GM12878 (cell line): ENCODE measurements at regions not wholly inside any gene's neighbourhood (a gene's known extent, or its start where the extent isn't known, plus 50 kb on each side); places are given as distances from the start of the nearest gene placed in this dataset.

Source experiments
- ATAC-seq: fragments of 200-7000 bp; cut with Tn5 transposase; 3 replicates; pipeline ENCODE4 v1.9.1; 2020; ENCODE audit warnings: mild to moderate bottlenecking, moderate library complexity
- BruUV-seq: library from RNA; stranded (reverse); fragments of 400-500 nt; replicated peaks from 2 replicates; lab custom pipeline; 2021; lab: Mats Ljungman, UMichigan
- CTCF ChIA-PET: fragments of 300-600 bp; sonication (Branson Sonifier 250); formaldehyde crosslinking; extraction: SDS; loops from one replicate; lab custom pipeline; 2021; ENCODE audit warnings: inconsistent platforms; lab: Yijun Ruan, JAX
- POLR2A ChIA-PET: fragments of 350-600 bp; formaldehyde crosslinking; extraction: SDS; loops from one replicate; lab custom pipeline; 2021; ENCODE audit warnings: inconsistent platforms; lab: Charles Lee
- RAD21 ChIA-PET: fragments of 300-600 bp; sonication (Branson Sonifier 250); formaldehyde crosslinking; loops from one replicate; lab custom pipeline; 2023; ENCODE audit warnings: antibody characterized with exemption; ENCODE audit not compliant: unreplicated experiment; lab: Charles Lee
- SMC1A ChIA-PET: fragments of 300-600 bp; sonication (Branson Sonifier 250); formaldehyde crosslinking; loops from one replicate; lab custom pipeline; 2023; ENCODE audit not compliant: unreplicated experiment, uncharacterized antibody; lab: Charles Lee
- DNase-seq: peaks from one replicate; pipeline ENCODE4 v3.0.0-alpha.2; 2011; ENCODE audit warnings: low read depth, low spot score
- FAIRE-seq: peaks from 3 replicates; lab custom pipeline; 2011; peaks lifted over from hg19 to GRCh38; lab: Jason Lieb, UNC
- H2AFZ ChIP-seq: 2 replicates; pipeline ENCODE4 v1.6.0; 2011; ENCODE audit warnings: low read depth, low read length, control low read depth; ENCODE audit not compliant: control insufficient read depth
- H3K27ac ChIP-seq: 2 replicates; pipeline ENCODE4 v1.5.1; 2011; ENCODE audit warnings: control low read depth; ENCODE audit not compliant: control insufficient read depth, insufficient read depth
- H3K27me3 ChIP-seq, 2 experiments: replicated peaks in 1 of 2; 2 replicates each; pipeline versions ENCODE4 v1.6.0 to v1.6.1; 2011; ENCODE audit warnings: low read length in 1 of 2; ENCODE audit not compliant: control insufficient read depth in 2 of 2, insufficient read depth in 2 of 2
- H3K36me3 ChIP-seq, 2 experiments: 2 replicates each; pipeline ENCODE4 v1.5.1; 2011; ENCODE audit warnings: low read length in 1 of 2; ENCODE audit not compliant: control insufficient read depth in 2 of 2, insufficient read depth in 2 of 2
- H3K4me1 ChIP-seq: 2 replicates; pipeline ENCODE4 v1.6.1; 2011; ENCODE audit warnings: mild to moderate bottlenecking, low read length, moderate library complexity, mixed read lengths; ENCODE audit not compliant: control insufficient read depth, insufficient read depth
- H3K4me2 ChIP-seq: 2 replicates; pipeline ENCODE4 v1.6.0; 2011; ENCODE audit warnings: control low read depth; ENCODE audit not compliant: control insufficient read depth, insufficient read depth
- H3K4me3 ChIP-seq: fragments of 200-600 bp; sonication (generic); 2 replicates; pipeline ENCODE4 v1.5.1; 2016
- H3K79me2 ChIP-seq: 2 replicates; pipeline ENCODE4 v1.6.0; 2011; ENCODE audit warnings: low read length; ENCODE audit not compliant: control insufficient read depth, insufficient read depth
- H3K9ac ChIP-seq: 2 replicates; pipeline ENCODE4 v1.8.0; 2011; ENCODE audit warnings: low read length, control low read depth, mixed read lengths; ENCODE audit not compliant: control insufficient read depth, insufficient read depth
- H3K9me3 ChIP-seq: replicated peaks from 3 replicates; pipeline ENCODE4 v1.5.1; 2011; ENCODE audit warnings: mild to moderate bottlenecking, low read length; ENCODE audit not compliant: control insufficient read depth, insufficient read depth
- H4K20me1 ChIP-seq: 2 replicates; pipeline ENCODE4 v1.6.0; 2011; ENCODE audit not compliant: control insufficient read depth, insufficient read depth
- CHD2 ChIP-seq: IDR thresholded peaks from 2 replicates; pipeline ENCODE4 v1.6.1; 2011; ENCODE audit warnings: low read depth, low read length, improper control_type of control experiment, borderline replicate concordance
- FOS ChIP-seq: IDR thresholded peaks from 3 replicates; pipeline ENCODE4 v1.6.1; 2011; ENCODE audit warnings: borderline replicate concordance; ENCODE audit not compliant: insufficient read length; ENCODE audit errors: extremely low read depth
- FOXM1 ChIP-seq: IDR thresholded peaks from 2 replicates; pipeline ENCODE4 v1.6.1; 2012; ENCODE audit warnings: low read depth, mild to moderate bottlenecking, inconsistent platforms, low read length, moderate library complexity
- HCFC1 ChIP-seq: fragments of 150-350 bp; IDR thresholded peaks from 2 replicates; pipeline ENCODE4 v1.6.1; 2014; ENCODE audit warnings: low read length
- HDAC6 ChIP-seq: fragments of 200-600 bp; sonication (generic); IDR thresholded peaks from one replicate; pipeline ENCODE4 v1.8.0; 2017; ENCODE audit warnings: antibody characterized with exemption; ENCODE audit not compliant: unreplicated experiment
- IRF4 ChIP-seq: IDR thresholded peaks from 2 replicates; pipeline ENCODE4 v1.6.1; 2011; ENCODE audit warnings: low read depth, low read length
- JUND ChIP-seq: IDR thresholded peaks from 2 replicates; pipeline ENCODE4 v1.6.1; 2012; ENCODE audit warnings: low read depth, mild to moderate bottlenecking, low read length, improper control_type of control experiment, moderate library complexity
- KDM1A ChIP-seq: fragments of 200-600 bp; sonication (generic); IDR thresholded peaks from 2 replicates; pipeline ENCODE4 v1.6.1; 2016; ENCODE audit warnings: borderline replicate concordance
- PML ChIP-seq: IDR thresholded peaks from 2 replicates; pipeline ENCODE4 v1.6.1; 2012; ENCODE audit warnings: low read length, inconsistent platforms
- RAD21 ChIP-seq: IDR thresholded peaks from 2 replicates; pipeline ENCODE4 v1.6.1; 2011; ENCODE audit warnings: mild to moderate bottlenecking, low read depth, low read length, moderate library complexity; ENCODE audit not compliant: insufficient read depth
- RCOR1 ChIP-seq: conservative IDR thresholded peaks from 2 replicates; pipeline ENCODE4 v1.6.1; 2012; ENCODE audit warnings: low read depth, low read length, improper control_type of control experiment
- RUNX3 ChIP-seq: IDR thresholded peaks from 2 replicates; pipeline ENCODE4 v1.6.1; 2012; ENCODE audit warnings: low read length, inconsistent platforms
- SMAD1 ChIP-seq: fragments of 450-650 bp; IDR thresholded peaks from 2 replicates; pipeline ENCODE4 v1.6.1; 2018; ENCODE audit warnings: mild to moderate bottlenecking, low read depth; ENCODE audit not compliant: partially characterized antibody
- STAT3 ChIP-seq: IDR thresholded peaks from 2 replicates; pipeline ENCODE4 v1.6.1; 2011; ENCODE audit warnings: low read depth, low read length, improper control_type of control experiment
- SUZ12 ChIP-seq: fragments of 200-600 bp; sonication (generic); IDR thresholded peaks from one replicate; pipeline ENCODE4 v1.6.1; 2018; ENCODE audit warnings: antibody characterized with exemption, mild to moderate bottlenecking; ENCODE audit not compliant: unreplicated experiment
- TARDBP ChIP-seq: IDR thresholded peaks from 2 replicates; pipeline ENCODE4 v1.6.1; 2016; ENCODE audit warnings: borderline replicate concordance
- TBL1XR1 ChIP-seq: IDR thresholded peaks from 2 replicates; pipeline ENCODE4 v1.6.1; 2012; ENCODE audit warnings: low read depth, low read length, improper control_type of control experiment
- TCF3 ChIP-seq: IDR thresholded peaks from 2 replicates; pipeline ENCODE4 v1.6.1; 2012; ENCODE audit warnings: low read depth, mild to moderate bottlenecking, low read length, borderline replicate concordance; ENCODE audit not compliant: insufficient read depth
- YY1 ChIP-seq: IDR thresholded peaks from 2 replicates; pipeline ENCODE4 v1.6.1; 2011; ENCODE audit warnings: low read depth, mild to moderate bottlenecking, low read length
- ZNF384 ChIP-seq: IDR thresholded peaks from 2 replicates; pipeline ENCODE4 v1.6.1; 2012; ENCODE audit warnings: low read depth, mild to moderate bottlenecking, low read length, improper control_type of control experiment, borderline replicate concordance
- WGBS: methylation state at CpG from one replicate; pipeline ENCODE4 v1.1.6; 2016; ENCODE audit warnings: low lambda C conversion rate; ENCODE audit not compliant: insufficient replicate concordance, insufficient coverage; ENCODE audit errors: missing lambda C conversion rate; 5-methylcytosine and 5-hydroxymethylcytosine counted together
- in situ Hi-C: fragments of 300-500 bp; cut with MboI; formaldehyde crosslinking; loops from 9 replicates; pipeline ENCODE4 v1.14.3; 2018; ENCODE audit warnings: mixed read lengths
- intact Hi-C: fragments of 100-400 bp; cut with micrococcal nuclease; formaldehyde crosslinking; loops from one replicate; pipeline ENCODE4 v1.14.2; 2022; ENCODE audit not compliant: unreplicated experiment
- TF ChIP-seq, protein P1 (sequence below): IDR thresholded peaks from 2 replicates; pipeline ENCODE4 v1.6.1; 2012; ENCODE audit warnings: low read depth, low read length, improper control_type of control experiment
- TF ChIP-seq, protein P2 (sequence below): fragments of 450-650 bp; IDR thresholded peaks from 2 replicates; pipeline ENCODE4 v1.6.1; 2017; ENCODE audit warnings: borderline replicate concordance
- TF ChIP-seq, protein P3 (sequence below): IDR thresholded peaks from 2 replicates; pipeline ENCODE4 v1.6.1; 2011; ENCODE audit warnings: low read depth, mild to moderate bottlenecking, low read length, moderate library complexity, borderline replicate concordance; ENCODE audit errors: extremely low read depth

DNA sequence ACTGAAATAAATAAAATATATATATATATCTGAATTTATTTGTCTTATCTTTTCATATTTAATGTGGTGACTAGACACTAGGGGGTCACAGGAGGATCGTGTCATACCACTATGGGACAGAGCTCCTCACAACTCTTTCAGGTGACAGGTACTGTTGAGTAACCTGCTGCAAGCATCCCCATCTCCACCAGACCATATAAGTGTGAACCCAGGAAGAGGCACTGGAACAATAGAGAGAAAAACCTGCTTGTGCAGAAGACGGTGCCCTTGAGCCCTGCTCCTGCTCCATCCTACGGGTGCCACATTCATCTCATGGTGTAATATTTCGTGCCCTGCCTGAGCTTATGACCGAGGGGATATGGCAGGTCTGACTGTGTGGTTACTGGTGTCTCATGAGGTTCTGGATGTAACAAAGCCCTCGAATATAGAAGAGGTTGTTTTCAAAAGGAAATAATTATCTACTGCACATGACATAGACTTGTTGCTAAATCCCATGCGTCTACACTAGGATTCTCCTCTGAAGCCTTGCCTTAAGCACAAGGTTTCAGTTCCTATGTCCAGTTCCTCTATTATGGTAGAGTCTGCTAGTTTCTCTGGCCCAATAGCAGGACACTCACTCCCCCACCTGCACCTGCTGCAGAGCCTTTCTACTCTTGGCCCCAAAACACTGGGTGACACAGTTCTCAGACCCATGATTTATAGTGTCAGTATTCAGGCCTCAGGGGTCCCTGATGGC is 70.4 kb downstream of the GGTLC2 start:
- no TSS peak for BruUV-seq
- FAIRE-seq (no peak), DNase-seq (peak; percentile 40), ATAC-seq (peak; percentile 90)
- ChIA-PET CTCF (interaction anchor here (0.7 to 1.8 kb wide), 5 partner anchors 10 to 74 kb away, joined by 3 to 5 read pairs (median 3); no protein-coding TSS in a partner anchor), SMC1A (interaction anchor here (0.6 to 0.7 kb wide), 2 partner anchors 12 to 57 kb away, joined by 3 read pairs; no protein-coding TSS in a partner anchor), POLR2A (no interaction called here), RAD21 (no interaction called here)
- no peaks in the 10 kb centered on the region for H3K79me2 ChIP-seq
- 51% methylated on average over 7 of the region's 7 CpGs for WGBS
- H3K27ac ChIP-seq, result no peak overlapping the region
- H3K9me3 ChIP-seq, result no peaks in the 10 kb centered on the region
- no peaks in the 10 kb centered on the region for H3K27me3 ChIP-seq
- H3K4me1 ChIP-seq, result peaks cover 12% of the 10 kb centered on the region; the same call in 1 of the 2 replicates
- H3K4me3 ChIP-seq, result no peak overlapping the region
- no peak overlapping the region for H2AFZ ChIP-seq
- no peaks in the 10 kb centered on the region for H3K36me3 ChIP-seq
- no peaks in the 10 kb centered on the region for H4K20me1 ChIP-seq
- no peak overlapping the region for H3K9ac ChIP-seq
- peak overlapping the region; percentile 42; the same call in 1 of the 2 replicates for H3K4me2 ChIP-seq
- in situ Hi-C loops (loop anchor here (5.0 kb wide), 1 partner anchor 33 kb away; no protein-coding TSS in a partner anchor), intact Hi-C loops (loop anchor here (5.0 kb wide), 1 partner anchor 33 kb away; no protein-coding TSS in a partner anchor)
- no peak for TF ChIP-seq YY1
- TF ChIP-seq RAD21, result no peak
- no peak for TF ChIP-seq HDAC6
- TF ChIP-seq IRF4, result peak; percentile 50; the same call in 1 of the 2 replicates
- no peak for TF ChIP-seq SMAD1
- no peak for TF ChIP-seq FOS
- no peak for TF ChIP-seq FOXM1
- TF ChIP-seq ZNF384, result no peak
- TF ChIP-seq RCOR1, result no peak
- TF ChIP-seq RUNX3, result no peak
- TF ChIP-seq JUND, result no peak
- TF ChIP-seq STAT3, result no peak
- no peak for TF ChIP-seq PML
- no peak for TF ChIP-seq TBL1XR1
- TF ChIP-seq TARDBP, result no peak
- TF ChIP-seq, protein P1, sequence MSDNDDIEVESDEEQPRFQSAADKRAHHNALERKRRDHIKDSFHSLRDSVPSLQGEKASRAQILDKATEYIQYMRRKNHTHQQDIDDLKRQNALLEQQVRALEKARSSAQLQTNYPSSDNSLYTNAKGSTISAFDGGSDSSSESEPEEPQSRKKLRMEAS, result no peak
- TF ChIP-seq, protein P2, sequence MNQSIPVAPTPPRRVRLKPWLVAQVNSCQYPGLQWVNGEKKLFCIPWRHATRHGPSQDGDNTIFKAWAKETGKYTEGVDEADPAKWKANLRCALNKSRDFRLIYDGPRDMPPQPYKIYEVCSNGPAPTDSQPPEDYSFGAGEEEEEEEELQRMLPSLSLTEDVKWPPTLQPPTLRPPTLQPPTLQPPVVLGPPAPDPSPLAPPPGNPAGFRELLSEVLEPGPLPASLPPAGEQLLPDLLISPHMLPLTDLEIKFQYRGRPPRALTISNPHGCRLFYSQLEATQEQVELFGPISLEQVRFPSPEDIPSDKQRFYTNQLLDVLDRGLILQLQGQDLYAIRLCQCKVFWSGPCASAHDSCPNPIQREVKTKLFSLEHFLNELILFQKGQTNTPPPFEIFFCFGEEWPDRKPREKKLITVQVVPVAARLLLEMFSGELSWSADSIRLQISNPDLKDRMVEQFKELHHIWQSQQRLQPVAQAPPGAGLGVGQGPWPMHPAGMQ, result no peak
- TF ChIP-seq HCFC1, result no peak
- TF ChIP-seq KDM1A, result no peak
- no peak for TF ChIP-seq TCF3
- TF ChIP-seq CHD2, result no peak
- no peak for TF ChIP-seq SUZ12
- TF ChIP-seq, protein P3, sequence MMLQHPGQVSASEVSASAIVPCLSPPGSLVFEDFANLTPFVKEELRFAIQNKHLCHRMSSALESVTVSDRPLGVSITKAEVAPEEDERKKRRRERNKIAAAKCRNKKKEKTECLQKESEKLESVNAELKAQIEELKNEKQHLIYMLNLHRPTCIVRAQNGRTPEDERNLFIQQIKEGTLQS, result no peak
